Colonic mucosa (tissue), 4 donors: ENCODE measurements at regions not wholly inside any gene's neighbourhood (a gene's known extent, or its start where the extent isn't known, plus 50 kb on each side); places are given as distances from the start of the nearest gene placed in this dataset.

ENCODE experiments used
- DNase-seq: peaks from one replicate; pipeline ENCODE4 v3.0.0-alpha.2; 2020
- H3K27ac ChIP-seq: fragments of 200-600 bp; one replicate; pipeline ENCODE4 v1.8.0; 2021
- H3K27me3 ChIP-seq: fragments of 200-600 bp; one replicate; pipeline ENCODE4 v1.8.0; 2021
- H3K36me3 ChIP-seq: fragments of 200-600 bp; one replicate; pipeline ENCODE4 v1.8.0; 2021
- H3K4me1 ChIP-seq: fragments of 200-600 bp; one replicate; pipeline ENCODE4 v1.8.0; 2021; ENCODE audit warnings: mild to moderate bottlenecking
- H3K4me3 ChIP-seq: fragments of 200-600 bp; one replicate; pipeline ENCODE4 v1.8.0; 2021
- H3K9ac ChIP-seq, 2 donors: one replicate each; pipeline ENCODE4 v1.7.0; 2013; ENCODE audit warnings: control low read depth in 2 of 2, low read depth in 2 of 2, low read length in 2 of 2
- H3K9me3 ChIP-seq: fragments of 200-600 bp; one replicate; pipeline ENCODE4 v1.8.0; 2021
- CTCF ChIP-seq: fragments of 200-600 bp; IDR thresholded peaks from one replicate; pipeline ENCODE4 v1.8.0; 2022; ENCODE audit warnings: antibody characterized with exemption, mild to moderate bottlenecking
- intact Hi-C: fragments of 100-400 bp; cut with DNase I; formaldehyde crosslinking; loops from one replicate; pipeline ENCODE4 v1.14.1; 2022
- donor health status: healthy.
- donor health status: DM: no; HTN: no; CAD: no.
- donor health status: DM: no; HTN: no; CAD: no.

GRCh38 chr16:79449900-79450299 lies 150.6 kb downstream of the MAF start:
- intact Hi-C loops: no loop called here
- no peak overlapping the region for H3K27ac ChIP-seq
- no peak for TF ChIP-seq CTCF
- H3K4me1 ChIP-seq: no peaks in the 10 kb centered on the region
- DNase-seq: no peak
- no peaks in the 10 kb centered on the region for H3K9me3 ChIP-seq
- no peak overlapping the region for H3K9ac ChIP-seq
- H3K4me3 ChIP-seq: no peak overlapping the region
- H3K27me3 ChIP-seq: no peaks in the 10 kb centered on the region
- H3K36me3 ChIP-seq: no peaks in the 10 kb centered on the region

- intact Hi-C loops: no loop called here
- Histone ChIP-seq H3K27me3 (no peaks in the 10 kb centered on the region), H3K36me3 (no peaks in the 10 kb centered on the region), H3K4me1 (no peaks in the 10 kb centered on the region), H3K9ac (no peak overlapping the region), H3K4me3 (no peak overlapping the region), H3K9me3 (no peaks in the 10 kb centered on the region), H3K27ac (no peak overlapping the region)
- no peak for DNase-seq
- TF ChIP-seq CTCF: no peak
These were observed 151.3 kb downstream of the MAF start for GRCh38 chr16:79449067-79449769.

GRCh38 chr16:79444572-79444971 lies 156.0 kb downstream of the MAF start:
- Histone ChIP-seq H3K9ac (no peak overlapping the region), H3K9me3 (no peaks in the 10 kb centered on the region), H3K27me3 (no peaks in the 10 kb centered on the region), H3K4me3 (no peak overlapping the region), H3K27ac (no peak overlapping the region), H3K36me3 (no peaks in the 10 kb centered on the region), H3K4me1 (no peaks in the 10 kb centered on the region)
- DNase-seq: no peak
- intact Hi-C loops: no loop called here
- TF ChIP-seq CTCF: no peak

- no peak for TF ChIP-seq CTCF
- H3K27ac ChIP-seq: no peak overlapping the region
- H3K4me1 ChIP-seq: no peaks in the 10 kb centered on the region
- no peak for DNase-seq
- no peak overlapping the region for H3K4me3 ChIP-seq
- intact Hi-C loops: no loop called here
- no peaks in the 10 kb centered on the region for H3K27me3 ChIP-seq
- H3K9ac ChIP-seq: no peak overlapping the region
- H3K9me3 ChIP-seq: no peaks in the 10 kb centered on the region
- no peaks in the 10 kb centered on the region for H3K36me3 ChIP-seq
These were observed 160.6 kb downstream of the MAF start for GRCh38 chr16:79439901-79440300.

- no peak overlapping the region for H3K9ac ChIP-seq
These were observed 162.5 kb downstream of the MAF start for GRCh38 chr16:79437764-79438751.

More at GRCh38 chr16:79437764-79438751, 162.5 kb downstream of the MAF start:
- Histone ChIP-seq H3K4me1 (no peaks in the 10 kb centered on the region), H3K27me3 (no peaks in the 10 kb centered on the region), H3K27ac (no peak overlapping the region), H3K36me3 (no peaks in the 10 kb centered on the region), H3K9me3 (no peaks in the 10 kb centered on the region), H3K4me3 (no peak overlapping the region)
- no peak for TF ChIP-seq CTCF
- DNase-seq: no peak
- intact Hi-C loops: no loop called here
